Psoas muscle (tissue), 7 donors: ENCODE measurements at regions not wholly inside any gene's neighbourhood (a gene's known extent, or its start where the extent isn't known, plus 50 kb on each side); places are given as distances from the start of the nearest gene placed in this dataset.

Source experiments
- ATAC-seq, 4 donors: fragments of 200-7000 bp; cut with Tn5 transposase; one replicate each; pipeline ENCODE4 v1.9.1; 2020; ENCODE audit warnings: moderate library complexity in 3 of 4, mild to moderate bottlenecking in 2 of 4
- DNase-seq, 2 donors: peaks; one replicate each; pipeline ENCODE4 v3.0.0-alpha.2; 2020
- H3K27ac ChIP-seq: fragments of 200-600 bp; one replicate; pipeline ENCODE4 v1.8.0; 2022
- H3K27me3 ChIP-seq, 3 donors: fragments of 200-600 bp in 1 of 3; one replicate each; pipeline versions ENCODE4 v1.6.1 to v1.8.0; 2013 to 2022; ENCODE audit warnings: low read length in 2 of 3, mild to moderate bottlenecking in 2 of 3, moderate library complexity in 1 of 3; ENCODE audit not compliant: insufficient read depth in 3 of 3
- H3K36me3 ChIP-seq, 2 donors: fragments of 200-600 bp in 1 of 2; one replicate each; pipeline versions ENCODE4 v1.6.1 to v1.8.0; 2013 to 2022; ENCODE audit warnings: low read depth in 1 of 2, mild to moderate bottlenecking in 1 of 2, moderate library complexity in 1 of 2; ENCODE audit not compliant: insufficient read depth in 1 of 2
- H3K4me1 ChIP-seq: fragments of 200-600 bp; one replicate; pipeline ENCODE4 v1.8.0; 2022
- H3K4me3 ChIP-seq: fragments of 200-600 bp; one replicate; pipeline ENCODE4 v1.8.0; 2022; ENCODE audit warnings: mild to moderate bottlenecking
- H3K9me3 ChIP-seq: fragments of 200-600 bp; one replicate; pipeline ENCODE4 v1.8.0; 2022
- CTCF ChIP-seq: fragments of 200-600 bp; IDR thresholded peaks from one replicate; pipeline ENCODE4 v1.8.0; 2022; ENCODE audit warnings: antibody characterized with exemption
- WGBS, 3 donors: extraction: QIAGEN DNeasy Blood & Tissue Kit; methylation state at CpG; one replicate each; pipeline versions ENCODE4 v1.1.6 to v1.1.7; 2013; 5-methylcytosine and 5-hydroxymethylcytosine counted together
- intact Hi-C, 2 donors: fragments of 100-400 bp; cut with DNase I; formaldehyde crosslinking; loops; one replicate each; pipeline versions ENCODE4 v1.11.0 to v1.14.2; 2022
- donor health status: healthy with polysubstance abuse.
- donor health status: DM: no; HTN: no; CAD: no; lungs with moderate emphysema.
- donor health status: Bipolar disorder and iron deficiency.
- donor health status: healthy.
- donor health status: DM: yes; HTN: yes; CAD: no.
- donor health status: DM: no; HTN: no; CAD: no.
- donor health status: DM: yes; HTN: yes; CAD: no.

- no peak overlapping the region for H3K4me3 ChIP-seq
These were observed 126.9 kb upstream of the LMO4 start for GRCh38 chr1:87201768-87202167.

GRCh38 chr1:87202451-87202850 is 126.2 kb upstream of the LMO4 start:
- intact Hi-C loops, result no loop called here
- ATAC-seq (no peak), DNase-seq (no peak)
- no peak overlapping the region for H3K27ac ChIP-seq
- peaks cover 0 to 10% (median 0%) of the 10 kb centered on the region in 3 donors for H3K27me3 ChIP-seq
- no peaks in the 10 kb centered on the region for H3K4me1 ChIP-seq
- 74 to 83% (median 81%) methylated on average over 12 of the region's 12 CpGs for WGBS, 3 donors
- no peaks in the 10 kb centered on the region for H3K9me3 ChIP-seq
- H3K4me3 ChIP-seq, result peak overlapping the region; percentile 22
- no peaks in the 10 kb centered on the region for H3K36me3 ChIP-seq
- TF ChIP-seq CTCF, result no peak

More at GRCh38 chr1:87201768-87202167, 126.9 kb upstream of the LMO4 start:
- ATAC-seq, result no peak
- no peaks in the 10 kb centered on the region for H3K4me1 ChIP-seq
- no peaks in the 10 kb centered on the region for H3K9me3 ChIP-seq
- intact Hi-C loops, result no loop called here
- H3K36me3 ChIP-seq, result no peaks in the 10 kb centered on the region
- peaks cover 0 to 10% (median 0%) of the 10 kb centered on the region in 3 donors for H3K27me3 ChIP-seq
- DNase-seq, result no peak
- TF ChIP-seq CTCF, result no peak
- 76 to 82% (median 79%) methylated on average over 9 of the region's 9 CpGs for WGBS, 3 donors
- H3K27ac ChIP-seq, result no peak overlapping the region

- TF ChIP-seq CTCF, result no peak
- peak overlapping the region; percentile 22 for H3K4me3 ChIP-seq
- H3K9me3 ChIP-seq, result no peaks in the 10 kb centered on the region
- H3K4me1 ChIP-seq, result no peaks in the 10 kb centered on the region
- ATAC-seq, result no peak
- DNase-seq, result no peak
- intact Hi-C loops, result no loop called here
- H3K36me3 ChIP-seq, result no peaks in the 10 kb centered on the region
- WGBS, 3 donors, result 80% methylated on average over 16 of the region's 16 CpGs
- peaks cover 0 to 10% (median 0%) of the 10 kb centered on the region in 3 donors for H3K27me3 ChIP-seq
- H3K27ac ChIP-seq, result no peak overlapping the region
These were observed 125.6 kb upstream of the LMO4 start for GRCh38 chr1:87202922-87203655.

GRCh38 chr1:87203904-87204303 is 124.8 kb upstream of the LMO4 start:
- DNase-seq (no peak), ATAC-seq (no peak)
- Histone ChIP-seq H3K9me3 (no peaks in the 10 kb centered on the region), H3K27me3 (peaks cover 0 to 10% (median 0%) of the 10 kb centered on the region in 3 donors), H3K4me1 (no peaks in the 10 kb centered on the region), H3K36me3 (no peaks in the 10 kb centered on the region), H3K4me3 (no peak overlapping the region), H3K27ac (no peak overlapping the region)
- TF ChIP-seq CTCF, result no peak
- intact Hi-C loops, result no loop called here
- 45 to 61% (median 47%) methylated on average over 5 of the region's 5 CpGs for WGBS, 3 donors

- Histone ChIP-seq H3K36me3 (no peaks in the 10 kb centered on the region), H3K27me3 (peaks cover 0 to 10% (median 0%) of the 10 kb centered on the region in 3 donors), H3K4me1 (no peaks in the 10 kb centered on the region), H3K27ac (no peak overlapping the region), H3K4me3 (no peak overlapping the region), H3K9me3 (no peaks in the 10 kb centered on the region)
- intact Hi-C loops, result no loop called here
- DNase-seq (no peak), ATAC-seq (no peak)
- WGBS, 3 donors, result 73 to 86% (median 82%) methylated on average over 3 of the region's 3 CpGs
- TF ChIP-seq CTCF, result no peak
These were observed 124.2 kb upstream of the LMO4 start for GRCh38 chr1:87204441-87204840.
